Right lobe of liver (tissue), 4 donors: ENCODE measurements at regions not wholly inside any gene's neighbourhood (a gene's known extent, or its start where the extent isn't known, plus 50 kb on each side); places are given as distances from the start of the nearest gene placed in this dataset.

ENCODE experiments used
- CTCF ChIP-seq, 4 donors: fragments of 200-600 bp in 3 of 4; fragments of 450-650 bp in 1 of 4; IDR thresholded peaks; one replicate each; pipeline versions ENCODE4 v1.5.1 to v1.8.0; 2016 to 2022; ENCODE audit warnings: antibody characterized with exemption in 4 of 4, mild to moderate bottlenecking in 2 of 4
- POLR2A ChIP-seq: fragments of 450-650 bp; IDR thresholded peaks from one replicate; pipeline ENCODE4 v1.6.1; 2017; ENCODE audit warnings: antibody characterized with exemption, mild to moderate bottlenecking
- donor health status: DM: no; HTN: no; CAD: no.
- donor health status: DM: no; HTN: no; CAD: no.
- donor health status: DM: no; HTN: yes; CAD: no.

DNA sequence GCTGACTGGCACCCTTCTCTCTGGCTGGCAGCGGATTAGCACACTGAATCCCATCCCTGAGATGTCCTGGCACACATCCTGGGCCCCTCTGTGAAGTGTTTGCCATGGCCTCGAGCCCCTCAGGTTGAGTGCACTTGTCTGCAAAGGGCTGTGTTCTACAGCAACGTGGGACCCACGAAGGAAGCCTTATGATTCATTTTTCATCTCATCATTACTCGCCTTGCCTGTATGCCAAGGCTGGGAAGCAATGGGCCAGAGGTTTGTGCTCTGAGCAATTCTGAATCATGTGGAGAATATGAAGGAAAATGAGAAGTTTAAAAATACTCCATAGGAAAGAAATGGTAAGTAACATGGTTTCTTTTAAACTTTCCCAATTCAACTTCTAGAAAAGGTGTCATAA lies 124.8 kb upstream of the LMO4 start:
- TF ChIP-seq CTCF (IDR thresholded peaks at IDR 0.05) (no peak), POLR2A (no peak)
